NOMO-1 treated with DMSO at 0.1 percent for 48 hours (cell line): ENCODE measurements at regions not wholly inside any gene's neighbourhood (a gene's known extent, or its start where the extent isn't known, plus 50 kb on each side); places are given as distances from the start of the nearest gene placed in this dataset.
"Not testable (repeated sequence)": the region's sequence is repeated elsewhere in the genome, so short reads cannot be mapped to it uniquely, and the experiment has no call there.

Experiments used
- DNase-seq: peaks from one replicate; lab custom pipeline; 2025; ENCODE audit not compliant: unreplicated experiment; lab: John Stamatoyannopoulos, UW

GRCh38 chr7:69295977-69296376 lies 302.3 kb upstream of the AUTS2 start:
- no peak for DNase-seq

GRCh38 chr7:69301253-69301652 lies 297.0 kb upstream of the AUTS2 start:
- DNase-seq, result no peak

GRCh38 chr7:69309601-69310000 lies 288.7 kb upstream of the AUTS2 start:
- DNase-seq, result no peak

GRCh38 chr7:69311489-69311888 lies 286.8 kb upstream of the AUTS2 start:
- DNase-seq, result no peak

GRCh38 chr7:69313852-69314251 lies 284.4 kb upstream of the AUTS2 start:
- DNase-seq, result not testable (repeated sequence)

GRCh38 chr7:69318794-69319193 lies 279.5 kb upstream of the AUTS2 start:
- no peak for DNase-seq

- no peak for DNase-seq
These were observed 269.8 kb upstream of the AUTS2 start for GRCh38 chr7:69328516-69328915.

GRCh38 chr7:69334701-69335100 lies 263.6 kb upstream of the AUTS2 start:
- no peak for DNase-seq

GRCh38 chr7:69335331-69335730 lies 262.9 kb upstream of the AUTS2 start:
- DNase-seq, result no peak

GRCh38 chr7:69336976-69337375 lies 261.3 kb upstream of the AUTS2 start:
- no peak for DNase-seq

GRCh38 chr7:69338144-69338543 lies 260.1 kb upstream of the AUTS2 start:
- DNase-seq, result no peak

- DNase-seq, result no peak
These were observed 257.0 kb upstream of the AUTS2 start for GRCh38 chr7:69341288-69341687.

- DNase-seq, result no peak
These were observed 256.0 kb upstream of the AUTS2 start for GRCh38 chr7:69342154-69342884.

- DNase-seq, result no peak
These were observed 249.0 kb upstream of the AUTS2 start for GRCh38 chr7:69349291-69349690.

- no peak for DNase-seq
These were observed 240.0 kb upstream of the AUTS2 start for GRCh38 chr7:69358163-69358821.

- DNase-seq, result no peak
These were observed 239.1 kb upstream of the AUTS2 start for GRCh38 chr7:69359003-69359700.

GRCh38 chr7:69360913-69361312 lies 237.4 kb upstream of the AUTS2 start:
- no peak for DNase-seq

GRCh38 chr7:69363136-69363535 lies 235.1 kb upstream of the AUTS2 start:
- no peak for DNase-seq

GRCh38 chr7:69364813-69365643 lies 233.2 kb upstream of the AUTS2 start:
- DNase-seq, result no peak

- no peak for DNase-seq
These were observed 232.6 kb upstream of the AUTS2 start for GRCh38 chr7:69365651-69366192.

- no peak for DNase-seq
These were observed 230.5 kb upstream of the AUTS2 start for GRCh38 chr7:69367780-69368179.
